Epidermal melanocyte (primary cell): ENCODE measurements at regions not wholly inside any gene's neighbourhood (a gene's known extent, or its start where the extent isn't known, plus 50 kb on each side); places are given as distances from the start of the nearest gene placed in this dataset.

Experiments
- DNase-seq: peaks from one replicate; pipeline ENCODE4 v3.0.0; 2011; ENCODE audit warnings: low spot score; ENCODE audit not compliant: insufficient read length

- no peak for DNase-seq
Measured at GRCh38 chr10:4775808-4776207, 50.2 kb upstream of the AKR1E2 start.

- DNase-seq, result no peak
Measured at GRCh38 chr10:4772202-4772570, 53.8 kb upstream of the AKR1E2 start.

GRCh38 chr10:4771554-4772201 lies 54.3 kb upstream of the AKR1E2 start:
- DNase-seq, result no peak

GRCh38 chr10:4770801-4771553 lies 55.0 kb upstream of the AKR1E2 start:
- DNase-seq, result peak; percentile 38

GRCh38 chr10:4768416-4768815 lies 57.6 kb upstream of the AKR1E2 start:
- DNase-seq, result no peak

- no peak for DNase-seq
Measured at GRCh38 chr10:4767033-4767814, 58.8 kb upstream of the AKR1E2 start.

GRCh38 chr10:4766454-4766853 lies 59.6 kb upstream of the AKR1E2 start:
- no peak for DNase-seq

- no peak for DNase-seq
Measured at GRCh38 chr10:4765428-4765827, 60.6 kb upstream of the AKR1E2 start.

GRCh38 chr10:4763960-4764428 lies 62.0 kb upstream of the AKR1E2 start:
- no peak for DNase-seq

- DNase-seq, result no peak
Measured at GRCh38 chr10:4763513-4763912, 62.5 kb upstream of the AKR1E2 start.

GRCh38 chr10:4758256-4758655 lies 67.8 kb upstream of the AKR1E2 start:
- DNase-seq, result no peak

- DNase-seq, result no peak
Measured at GRCh38 chr10:4755286-4755989, 70.6 kb upstream of the AKR1E2 start.

GRCh38 chr10:4754143-4754542 lies 71.9 kb upstream of the AKR1E2 start:
- DNase-seq, result no peak

GRCh38 chr10:4751211-4751610 lies 74.8 kb upstream of the AKR1E2 start:
- DNase-seq, result no peak

- no peak for DNase-seq
Measured at GRCh38 chr10:4749271-4749574, 76.8 kb upstream of the AKR1E2 start.

- no peak for DNase-seq
Measured at GRCh38 chr10:4748491-4749270, 77.3 kb upstream of the AKR1E2 start.

GRCh38 chr10:4742217-4742616 lies 83.8 kb upstream of the AKR1E2 start:
- DNase-seq, result no peak

- no peak for DNase-seq
Measured at GRCh38 chr10:4740471-4740870, 85.5 kb upstream of the AKR1E2 start.

GRCh38 chr10:4736608-4737007 lies 89.4 kb upstream of the AKR1E2 start:
- no peak for DNase-seq

GRCh38 chr10:4736183-4736582 lies 89.8 kb upstream of the AKR1E2 start:
- DNase-seq, result no peak

- DNase-seq, result no peak
Measured at GRCh38 chr10:4733843-4734224, 92.2 kb upstream of the AKR1E2 start.
